ENCODE measurements at regions not wholly inside any gene's neighbourhood (a gene's known extent, or its start where the extent isn't known, plus 50 kb on each side); places are given as distances from the start of the nearest gene placed in this dataset.

- no peak overlapping the region for H3K4me3 ChIP-seq (ENCODE audit: low read depth, low read length)
- in situ Hi-C loops (cut with HindIII; ENCODE audit: low sequenced_read_pairs): no loop called here
- DNase-seq (ENCODE audit: low read depth, low spot score): no peak
- no peak for TF ChIP-seq CTCF (IDR thresholded peaks at IDR 0.05; ENCODE audit: low read depth, low read length)
These were observed 302.6 kb downstream of the PCNX1 start for GRCh38 chr14:71209888-71210287.

DNA sequence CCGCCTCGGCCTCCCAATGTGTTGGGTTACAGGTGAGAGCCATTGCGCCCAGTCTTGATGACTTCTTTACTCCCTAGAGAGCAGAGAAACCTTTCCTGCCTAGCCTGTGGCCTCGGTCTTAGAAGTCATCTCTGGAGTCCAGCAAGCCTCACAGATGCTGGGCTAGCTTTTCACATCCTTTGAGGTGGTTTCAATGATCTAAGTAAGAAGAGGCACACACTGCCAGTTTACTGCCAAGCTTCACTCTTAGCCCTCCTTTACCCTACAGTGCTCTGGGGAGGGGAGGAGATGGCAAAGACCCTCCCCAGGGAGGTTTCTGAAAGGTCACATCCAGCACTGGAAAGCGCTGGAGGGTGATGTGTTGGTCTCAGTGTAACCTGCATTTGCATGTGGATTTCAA lies 304.8 kb downstream of the PCNX1 start:
- in situ Hi-C loops (cut with HindIII; ENCODE audit: low sequenced_read_pairs): no loop called here
- no peak for DNase-seq (ENCODE audit: low read depth, low spot score)
- TF ChIP-seq CTCF (IDR thresholded peaks at IDR 0.05; ENCODE audit: low read depth, low read length): no peak
- H3K4me3 ChIP-seq (ENCODE audit: low read depth, low read length): no peak overlapping the region

GRCh38 chr14:71212683-71213107 lies 305.4 kb downstream of the PCNX1 start:
- DNase-seq (ENCODE audit: low read depth, low spot score): no peak
- in situ Hi-C loops (cut with HindIII; ENCODE audit: low sequenced_read_pairs): no loop called here
- H3K4me3 ChIP-seq (ENCODE audit: low read depth, low read length): no peak overlapping the region
- no peak for TF ChIP-seq CTCF (IDR thresholded peaks at IDR 0.05; ENCODE audit: low read depth, low read length)

- no peak overlapping the region for H3K4me3 ChIP-seq (ENCODE audit: low read depth, low read length)
- no peak for TF ChIP-seq CTCF (IDR thresholded peaks at IDR 0.05; ENCODE audit: low read depth, low read length)
- no peak for DNase-seq (ENCODE audit: low read depth, low spot score)
- in situ Hi-C loops (cut with HindIII; ENCODE audit: low sequenced_read_pairs): no loop called here
These were observed 307.0 kb downstream of the PCNX1 start for GRCh38 chr14:71214241-71214640.

DNA sequence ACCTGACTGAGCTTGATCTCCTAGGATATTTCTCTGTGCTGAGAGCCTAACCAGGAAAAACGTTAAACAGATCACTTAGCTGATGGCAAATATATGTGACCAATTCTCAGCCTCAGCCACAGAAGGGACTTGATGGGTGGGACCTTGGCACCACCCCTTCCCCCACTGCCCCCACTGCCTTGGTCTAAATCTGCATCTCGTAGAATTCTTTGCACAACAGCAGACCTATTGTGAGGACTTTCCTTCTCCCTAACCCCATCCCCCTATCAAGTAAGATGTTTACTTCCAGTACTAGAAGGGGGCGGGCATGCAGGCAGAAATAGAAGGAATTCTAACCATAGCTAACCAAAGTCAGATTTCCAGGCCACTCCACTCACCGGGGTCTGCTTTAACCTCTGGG lies 313.2 kb downstream of the PCNX1 start:
- TF ChIP-seq CTCF (IDR thresholded peaks at IDR 0.05; ENCODE audit: low read depth, low read length): no peak
- in situ Hi-C loops (cut with HindIII; ENCODE audit: low sequenced_read_pairs): no loop called here
- H3K4me3 ChIP-seq (ENCODE audit: low read depth, low read length): no peak overlapping the region
- no peak for DNase-seq (ENCODE audit: low read depth, low spot score)

DNA sequence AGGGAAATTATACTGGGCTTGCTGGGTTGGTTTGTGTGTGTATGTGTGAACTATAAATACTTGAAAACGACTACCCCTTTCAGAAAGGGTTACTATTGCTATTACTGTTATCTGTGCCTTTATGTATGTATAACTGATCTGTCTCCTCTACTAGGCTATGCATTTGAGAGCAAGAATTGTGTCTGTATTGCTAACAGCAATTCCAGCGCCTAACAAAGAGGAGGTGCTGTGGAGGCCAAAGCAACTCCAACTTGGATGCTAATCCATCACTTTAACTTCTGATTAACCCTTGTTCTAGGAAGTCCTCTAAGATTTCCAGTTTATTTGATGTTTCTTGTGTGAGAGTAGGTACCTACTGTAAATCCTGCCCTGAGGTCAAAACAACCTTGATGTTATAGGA lies 313.9 kb downstream of the PCNX1 start:
- no peak for DNase-seq (ENCODE audit: low read depth, low spot score)
- no peak overlapping the region for H3K4me3 ChIP-seq (ENCODE audit: low read depth, low read length)
- TF ChIP-seq CTCF (IDR thresholded peaks at IDR 0.05; ENCODE audit: low read depth, low read length): no peak
- in situ Hi-C loops (cut with HindIII; ENCODE audit: low sequenced_read_pairs): no loop called here

DNA sequence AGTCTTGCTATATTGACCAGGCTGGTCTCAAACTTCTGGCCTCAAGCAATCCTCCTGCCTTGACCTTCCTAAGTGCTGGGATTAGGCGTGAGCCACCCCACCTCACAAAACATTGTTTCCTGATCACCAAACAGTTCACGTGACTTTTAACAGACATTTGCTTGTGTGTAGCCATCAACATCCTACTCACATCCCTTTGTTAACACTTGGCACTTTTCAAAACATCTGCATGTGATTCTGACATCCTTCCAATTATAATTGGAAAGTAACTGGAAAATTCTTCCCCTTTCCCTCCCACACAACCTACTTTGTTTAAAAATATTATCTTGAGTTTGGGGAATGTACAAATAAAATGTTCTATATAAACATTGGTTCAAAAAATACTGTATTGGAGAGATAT lies 317.9 kb downstream of the PCNX1 start:
- in situ Hi-C loops (cut with HindIII; ENCODE audit: low sequenced_read_pairs): no loop called here
- no peak for TF ChIP-seq CTCF (IDR thresholded peaks at IDR 0.05; ENCODE audit: low read depth, low read length)
- no peak overlapping the region for H3K4me3 ChIP-seq (ENCODE audit: low read depth, low read length)
- no peak for DNase-seq (ENCODE audit: low read depth, low spot score)

Measured in astrocyte of the spinal cord (primary cell).